CD14-positive monocyte (primary cell): ENCODE measurements at regions not wholly inside any gene's neighbourhood (a gene's known extent, or its start where the extent isn't known, plus 50 kb on each side); places are given as distances from the start of the nearest gene placed in this dataset.

Experiments
- DNase-seq, 3 donors: peaks; one replicate each; pipeline ENCODE4 v3.0.0-alpha.2; 2011 to 2022
- H2AFZ ChIP-seq: 2 replicates; pipeline ENCODE4 v1.6.0; 2012; ENCODE audit warnings: mild to moderate bottlenecking, low read depth, low read length, inconsistent platforms; ENCODE audit not compliant: insufficient read depth, poor library complexity, severe bottlenecking
- H3K27ac ChIP-seq, 2 donors: 1 replicate in 1 of 2; 2 replicates in 1 of 2; pipeline ENCODE4 v1.5.1; 2012 to 2013; ENCODE audit warnings: low read length in 2 of 2, control low read depth in 1 of 2, inconsistent platforms in 1 of 2, low read depth in 1 of 2, mild to moderate bottlenecking in 1 of 2
- H3K27me3 ChIP-seq, 2 donors: one replicate each; pipeline versions ENCODE4 v1.6.0 to v1.6.1; 2011 to 2013; ENCODE audit warnings: low read length in 2 of 2; ENCODE audit not compliant: control insufficient read depth in 2 of 2, insufficient read depth in 2 of 2
- H3K36me3 ChIP-seq, 2 donors: replicated peaks in 1 of 2; 1 replicate in 1 of 2; 2 replicates in 1 of 2; pipeline versions ENCODE4 v1.5.1 to v1.6.1; 2012 to 2013; ENCODE audit warnings: low read length in 2 of 2, control low read depth in 1 of 2, inconsistent platforms in 1 of 2, mild to moderate bottlenecking in 1 of 2; ENCODE audit not compliant: insufficient read depth in 2 of 2, control insufficient read depth in 1 of 2
- H3K4me1 ChIP-seq, 2 donors: 1 replicate in 1 of 2; 2 replicates in 1 of 2; pipeline versions ENCODE4 v1.5.1 to v1.6.1; 2012 to 2013; ENCODE audit warnings: low read length in 2 of 2, control low read depth in 1 of 2, inconsistent platforms in 1 of 2, mild to moderate bottlenecking in 1 of 2, moderate library complexity in 1 of 2; ENCODE audit not compliant: insufficient read depth in 2 of 2, control insufficient read depth in 1 of 2
- H3K4me2 ChIP-seq: replicated peaks from 2 replicates; pipeline ENCODE3; 2012; ENCODE audit warnings: low read length, moderate library complexity, mild to moderate bottlenecking; ENCODE audit not compliant: poor library complexity, severe bottlenecking; ENCODE audit errors: extremely low read depth
- H3K4me3 ChIP-seq, 3 experiments: fragments of 200-600 bp in 1 of 3; sonication (generic) in 1 of 3; replicated peaks in 1 of 3; 1 replicate in 2 of 3; 2 replicates in 1 of 3; pipeline ENCODE4 v1.5.1; 2011 to 2013; ENCODE audit warnings: low read length in 3 of 3, mild to moderate bottlenecking in 3 of 3, control low read depth in 2 of 3, low read depth in 2 of 3, inconsistent platforms in 1 of 3, moderate library complexity in 1 of 3
- H3K79me2 ChIP-seq: 2 replicates; pipeline ENCODE4 v1.6.0; 2012; ENCODE audit warnings: mild to moderate bottlenecking, control low read depth, inconsistent platforms, low read length, moderate library complexity; ENCODE audit not compliant: insufficient read depth
- H3K9ac ChIP-seq: 2 replicates; pipeline ENCODE4 v1.6.0; 2017; ENCODE audit warnings: low read length, mild to moderate bottlenecking; ENCODE audit not compliant: insufficient read depth, poor library complexity, severe bottlenecking
- H3K9me3 ChIP-seq, 2 donors: replicated peaks in 1 of 2; 1 replicate in 1 of 2; 2 replicates in 1 of 2; pipeline versions ENCODE4 v1.5.1 to v1.6.1; 2012 to 2013; ENCODE audit warnings: low read length in 2 of 2, control low read depth in 1 of 2; ENCODE audit not compliant: control insufficient read depth in 1 of 2, insufficient read depth in 1 of 2
- H4K20me1 ChIP-seq: 2 replicates; pipeline ENCODE4 v1.6.0; 2012; ENCODE audit warnings: mild to moderate bottlenecking, low read length, control low read depth, moderate library complexity; ENCODE audit not compliant: insufficient read depth
- H3K27ac Mint-ChIP-seq, 7 donors: one replicate each; pipeline ENCODE4 v1.8.0; 2020; ENCODE audit warnings: mild to moderate bottlenecking in 7 of 7, mixed read lengths in 7 of 7, moderate library complexity in 6 of 7, inconsistent platforms in 2 of 7
- H3K27me3 Mint-ChIP-seq, 3 donors: one replicate each; pipeline ENCODE4 v1.8.0; 2021 to 2022; ENCODE audit warnings: low read depth in 3 of 3, mild to moderate bottlenecking in 3 of 3, mixed read lengths in 3 of 3, moderate library complexity in 3 of 3, inconsistent platforms in 1 of 3
- H3K36me3 Mint-ChIP-seq, 2 donors: one replicate each; pipeline ENCODE4 v1.8.0; 2020; ENCODE audit warnings: mixed read lengths in 2 of 2, inconsistent platforms in 1 of 2, mild to moderate bottlenecking in 1 of 2
- H3K4me1 Mint-ChIP-seq: one replicate; pipeline ENCODE4 v1.8.0; 2020; ENCODE audit warnings: mild to moderate bottlenecking, mixed read lengths
- H3K4me3 Mint-ChIP-seq, 2 donors: one replicate each; pipeline ENCODE4 v1.8.0; 2020; ENCODE audit warnings: mild to moderate bottlenecking in 2 of 2, mixed read lengths in 2 of 2, moderate library complexity in 1 of 2
- H3K9me3 Mint-ChIP-seq, 7 donors: one replicate each; pipeline ENCODE4 v1.8.0; 2020 to 2022; ENCODE audit warnings: mixed read lengths in 7 of 7, mild to moderate bottlenecking in 6 of 7, moderate library complexity in 6 of 7, inconsistent platforms in 2 of 7
- WGBS: methylation state at CpG from one replicate; pipeline ENCODE4 v1.1.5; 2013; ENCODE audit warnings: missing lambda C conversion rate; ENCODE audit not compliant: insufficient coverage; 5-methylcytosine and 5-hydroxymethylcytosine counted together
- intact Hi-C, 2 donors: fragments of 100-400 bp; cut with micrococcal nuclease; formaldehyde crosslinking; loops; one replicate each; pipeline versions ENCODE4 v1.15.0 to v1.15.1; 2023
- TF ChIP-seq, protein P1 (sequence below): fragments of 200-600 bp; IDR thresholded peaks from one replicate; pipeline ENCODE4 v1.8.0; 2022; ENCODE audit warnings: antibody characterized with exemption, mild to moderate bottlenecking

DNA sequence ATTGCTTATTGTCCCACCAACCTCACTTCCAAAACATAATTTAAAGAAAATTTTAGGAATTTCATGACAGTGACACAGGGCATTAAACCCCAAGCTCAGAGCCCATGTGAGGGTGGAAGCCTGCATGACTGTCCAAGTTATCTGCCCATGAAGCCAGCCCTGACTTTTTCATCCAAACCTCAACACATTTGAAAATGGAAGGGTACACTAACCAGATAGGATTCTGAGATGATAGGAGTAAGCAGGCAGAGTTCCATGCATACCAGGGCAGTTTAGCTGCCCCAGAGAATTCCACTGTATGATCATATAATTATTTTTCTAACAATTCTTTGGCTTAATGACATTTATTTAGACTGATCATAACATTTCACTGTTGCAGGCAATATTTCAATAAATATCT, 986.0 kb downstream of the TTLL7 start:
- Histone ChIP-seq H3K4me2 (no peak overlapping the region), H3K9ac (no peak overlapping the region), H2AFZ (no peak overlapping the region), H3K79me2 (no peaks in the 10 kb centered on the region), H3K4me1 (no peaks in the 10 kb centered on the region), H3K36me3 (no peaks in the 10 kb centered on the region), H3K9me3 (peaks cover 3 to 12% of the 10 kb centered on the region in 2 donors), H3K4me3 (no peak overlapping the region), H3K27me3 (no peaks in the 10 kb centered on the region), H3K27ac (no peak overlapping the region), H4K20me1 (no peaks in the 10 kb centered on the region)
- TF ChIP-seq, protein P1, sequence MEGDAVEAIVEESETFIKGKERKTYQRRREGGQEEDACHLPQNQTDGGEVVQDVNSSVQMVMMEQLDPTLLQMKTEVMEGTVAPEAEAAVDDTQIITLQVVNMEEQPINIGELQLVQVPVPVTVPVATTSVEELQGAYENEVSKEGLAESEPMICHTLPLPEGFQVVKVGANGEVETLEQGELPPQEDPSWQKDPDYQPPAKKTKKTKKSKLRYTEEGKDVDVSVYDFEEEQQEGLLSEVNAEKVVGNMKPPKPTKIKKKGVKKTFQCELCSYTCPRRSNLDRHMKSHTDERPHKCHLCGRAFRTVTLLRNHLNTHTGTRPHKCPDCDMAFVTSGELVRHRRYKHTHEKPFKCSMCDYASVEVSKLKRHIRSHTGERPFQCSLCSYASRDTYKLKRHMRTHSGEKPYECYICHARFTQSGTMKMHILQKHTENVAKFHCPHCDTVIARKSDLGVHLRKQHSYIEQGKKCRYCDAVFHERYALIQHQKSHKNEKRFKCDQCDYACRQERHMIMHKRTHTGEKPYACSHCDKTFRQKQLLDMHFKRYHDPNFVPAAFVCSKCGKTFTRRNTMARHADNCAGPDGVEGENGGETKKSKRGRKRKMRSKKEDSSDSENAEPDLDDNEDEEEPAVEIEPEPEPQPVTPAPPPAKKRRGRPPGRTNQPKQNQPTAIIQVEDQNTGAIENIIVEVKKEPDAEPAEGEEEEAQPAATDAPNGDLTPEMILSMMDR: no peak
- Mint-ChIP-seq H3K9me3 (peaks cover 3 to 12% (median 9%) of the 10 kb centered on the region in 7 donors), H3K27me3 (no peaks in the 10 kb centered on the region), H3K4me3 (no peak overlapping the region), H3K36me3 (no peaks in the 10 kb centered on the region), H3K27ac (no peak overlapping the region), H3K4me1 (no peaks in the 10 kb centered on the region)
- intact Hi-C loops: no loop called here
- DNase-seq: no peak

DNA sequence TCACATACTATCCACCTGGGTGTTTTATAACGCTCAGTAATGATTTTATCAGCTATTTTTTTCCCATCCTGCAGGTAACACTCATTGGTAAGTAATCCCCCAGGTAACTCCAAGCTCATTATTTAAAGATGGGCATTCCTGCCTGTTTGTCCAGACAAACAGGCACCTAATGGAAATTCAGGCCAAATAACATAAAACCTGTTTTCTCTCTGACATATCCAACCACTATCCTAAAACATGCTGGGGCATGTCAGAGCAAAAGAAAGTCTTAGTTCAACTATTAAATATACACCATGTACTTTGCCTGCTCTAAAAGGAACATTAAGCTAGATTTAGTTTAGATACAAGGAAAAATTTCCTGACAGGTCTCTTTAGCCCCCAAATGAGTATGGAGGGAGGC, 987.7 kb downstream of the TTLL7 start:
- no peaks in the 10 kb centered on the region for H3K27me3 ChIP-seq
- Mint-ChIP-seq H3K4me1 (no peaks in the 10 kb centered on the region), H3K9me3 (peaks cover 3 to 12% (median 10%) of the 10 kb centered on the region in 7 donors), H3K4me3 (no peak overlapping the region), H3K36me3 (no peaks in the 10 kb centered on the region), H3K27me3 (no peaks in the 10 kb centered on the region), H3K27ac (no peak overlapping the region)
- no peak overlapping the region for H3K9ac ChIP-seq
- peaks cover 3 to 18% of the 10 kb centered on the region in 2 donors for H3K9me3 ChIP-seq
- H4K20me1 ChIP-seq: no peaks in the 10 kb centered on the region
- H3K27ac ChIP-seq: no peak overlapping the region
- no peak overlapping the region for H3K4me2 ChIP-seq
- intact Hi-C loops: no loop called here
- TF ChIP-seq, protein P1: no peak
- 88% methylated on average over 1 of the region's 1 CpG for WGBS
- no peaks in the 10 kb centered on the region for H3K36me3 ChIP-seq
- H3K79me2 ChIP-seq: no peaks in the 10 kb centered on the region
- H3K4me3 ChIP-seq: no peak overlapping the region
- no peak for DNase-seq
- no peaks in the 10 kb centered on the region for H3K4me1 ChIP-seq
- no peak overlapping the region for H2AFZ ChIP-seq
